Mesendoderm (in vitro differentiated cells): ENCODE measurements at regions not wholly inside any gene's neighbourhood (a gene's known extent, or its start where the extent isn't known, plus 50 kb on each side); places are given as distances from the start of the nearest gene placed in this dataset.
A peak's percentile ranks its signal among the peaks of the same experiment; 100 is the strongest.

Experiments
- DNase-seq: peaks from one replicate; pipeline ENCODE4 v3.0.0; 2013
- H2AK5ac ChIP-seq: 2 replicates; pipeline ENCODE4 v1.6.1; 2013; ENCODE audit warnings: low read length, inconsistent platforms
- H2BK120ac ChIP-seq: 2 replicates; pipeline ENCODE4 v1.6.1; 2013; ENCODE audit warnings: low read depth, mild to moderate bottlenecking, low read length, moderate library complexity, mixed read lengths
- H2BK15ac ChIP-seq: replicated peaks from 2 replicates; pipeline ENCODE4 v1.6.1; 2013; ENCODE audit warnings: low read depth, mild to moderate bottlenecking, moderate library complexity
- H2BK5ac ChIP-seq: 2 replicates; pipeline ENCODE4 v1.6.1; 2013; ENCODE audit warnings: low read length, inconsistent platforms
- H3K18ac ChIP-seq: 2 replicates; pipeline ENCODE4 v1.6.1; 2013; ENCODE audit warnings: mild to moderate bottlenecking, low read length, mixed read lengths
- H3K23ac ChIP-seq: one replicate; pipeline ENCODE4 v1.6.1; 2013; ENCODE audit warnings: low read length
- H3K27ac ChIP-seq: 2 replicates; pipeline ENCODE4 v1.5.1; 2013; ENCODE audit warnings: low read depth, mild to moderate bottlenecking, inconsistent platforms, low read length, moderate library complexity
- H3K27me3 ChIP-seq: 2 replicates; pipeline ENCODE4 v1.6.1; 2013; ENCODE audit warnings: low read length, control low read depth, mild to moderate bottlenecking, inconsistent platforms; ENCODE audit not compliant: insufficient read depth, poor library complexity
- H3K36me3 ChIP-seq: 2 replicates; pipeline ENCODE4 v1.6.1; 2013; ENCODE audit warnings: low read length, inconsistent platforms; ENCODE audit not compliant: control insufficient read depth, insufficient read depth
- H3K4ac ChIP-seq: one replicate; pipeline ENCODE4 v1.6.1; 2013; ENCODE audit warnings: low read depth, mild to moderate bottlenecking, low read length, moderate library complexity
- H3K4me1 ChIP-seq: 2 replicates; pipeline ENCODE4 v1.6.1; 2013; ENCODE audit warnings: low read depth, low read length, inconsistent platforms; ENCODE audit not compliant: control insufficient read depth
- H3K4me2 ChIP-seq: 2 replicates; pipeline ENCODE4 v1.6.1; 2013; ENCODE audit warnings: low read length
- H3K4me3 ChIP-seq: 2 replicates; pipeline ENCODE4 v1.5.1; 2013; ENCODE audit warnings: mild to moderate bottlenecking, low read length
- H3K56ac ChIP-seq: one replicate; pipeline ENCODE4 v1.6.1; 2013; ENCODE audit warnings: low read length
- H3K79me1 ChIP-seq: 2 replicates; pipeline ENCODE4 v1.6.1; 2013; ENCODE audit warnings: low read length, inconsistent platforms
- H3K79me2 ChIP-seq: 2 replicates; pipeline ENCODE4 v1.6.1; 2013; ENCODE audit warnings: mild to moderate bottlenecking, low read length; ENCODE audit not compliant: control insufficient read depth, insufficient read depth
- H3K9ac ChIP-seq: 2 replicates; pipeline ENCODE4 v1.6.1; 2013; ENCODE audit warnings: low read length, inconsistent platforms
- H4K5ac ChIP-seq: one replicate; pipeline ENCODE4 v1.6.1; 2013; ENCODE audit warnings: low read length
- H4K8ac ChIP-seq: one replicate; pipeline ENCODE4 v1.6.1; 2013; ENCODE audit warnings: low read depth, mild to moderate bottlenecking, control low read depth, low read length, moderate library complexity
- WGBS: extraction: QIAGEN DNeasy Blood & Tissue Kit; methylation state at CpG from one replicate; pipeline ENCODE4 v1.1.7; 2013; ENCODE audit warnings: low lambda C conversion rate, missing lambda C conversion rate; ENCODE audit not compliant: insufficient coverage; ENCODE audit errors: extremely low coverage; 5-methylcytosine and 5-hydroxymethylcytosine counted together

DNA sequence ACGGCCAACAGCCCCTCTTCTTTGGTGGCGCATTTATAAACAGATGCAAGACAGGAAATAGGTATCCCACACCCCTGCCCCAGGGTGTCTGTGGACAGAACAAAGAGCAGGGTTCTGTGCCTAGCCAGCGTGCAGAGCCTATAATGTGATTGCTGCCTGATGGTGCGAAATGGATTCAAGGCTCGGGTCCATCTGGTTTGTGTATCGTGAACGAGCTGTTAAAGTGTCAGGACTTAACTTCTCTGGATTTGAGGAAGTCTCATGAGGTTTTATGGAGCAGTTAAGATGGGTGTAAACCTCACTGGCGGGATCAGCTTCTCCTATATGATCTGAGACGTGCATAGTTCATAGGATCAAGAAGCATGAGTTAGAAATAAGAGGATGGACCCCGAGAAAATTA is 388.7 kb upstream of the TBX3 start:
- Histone ChIP-seq H3K56ac (no peak overlapping the region), H3K4ac (no peak overlapping the region), H2BK5ac (no peak overlapping the region), H3K4me1 (no peaks in the 10 kb centered on the region), H3K79me1 (no peaks in the 10 kb centered on the region), H3K9ac (no peak overlapping the region), H3K79me2 (no peaks in the 10 kb centered on the region), H3K27ac (no peak overlapping the region), H3K4me2 (no peak overlapping the region), H2BK120ac (no peak overlapping the region), H3K36me3 (no peaks in the 10 kb centered on the region), H2BK15ac (no peak overlapping the region), H4K8ac (no peak overlapping the region), H3K18ac (no peak overlapping the region), H4K5ac (no peak overlapping the region), H3K4me3 (no peak overlapping the region), H2AK5ac (no peak overlapping the region), H3K27me3 (no peaks in the 10 kb centered on the region), H3K23ac (no peak overlapping the region)
- no CpG with 5 or more reads among the region's 10 CpGs for WGBS
- DNase-seq: peak; percentile 58

DNA sequence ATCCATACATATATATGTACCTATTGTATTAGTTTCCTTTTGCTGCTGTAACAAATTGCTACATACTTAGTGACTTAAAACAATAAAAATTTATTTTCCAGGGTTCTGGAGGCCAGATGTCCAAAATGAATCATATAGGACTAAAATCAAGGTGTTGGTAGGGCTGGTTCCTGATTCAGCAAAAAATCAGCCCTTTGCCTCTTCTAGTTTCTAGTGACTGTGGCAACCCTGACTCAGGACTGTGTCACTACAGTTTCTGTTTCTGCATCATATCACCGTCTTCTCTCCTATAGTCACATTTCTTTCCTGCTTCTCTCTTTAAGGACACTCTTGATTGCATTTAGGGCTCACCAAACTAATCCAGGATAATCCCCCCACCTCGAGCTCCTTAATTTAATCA is 386.3 kb upstream of the TBX3 start:
- no peak overlapping the region for H3K4me3 ChIP-seq
- H3K23ac ChIP-seq: no peak overlapping the region
- H3K56ac ChIP-seq: no peak overlapping the region
- H3K4me2 ChIP-seq: no peak overlapping the region
- H3K36me3 ChIP-seq: no peaks in the 10 kb centered on the region
- no peak overlapping the region for H3K27ac ChIP-seq
- H3K79me1 ChIP-seq: no peaks in the 10 kb centered on the region
- no peak overlapping the region for H2BK15ac ChIP-seq
- H4K5ac ChIP-seq: no peak overlapping the region
- no peaks in the 10 kb centered on the region for H3K4me1 ChIP-seq
- no CpG with 5 or more reads among the region's 2 CpGs for WGBS
- no peak overlapping the region for H2AK5ac ChIP-seq
- no peak overlapping the region for H3K9ac ChIP-seq
- H3K4ac ChIP-seq: no peak overlapping the region
- no peaks in the 10 kb centered on the region for H3K27me3 ChIP-seq
- no peak overlapping the region for H2BK5ac ChIP-seq
- H4K8ac ChIP-seq: no peak overlapping the region
- no peak overlapping the region for H3K18ac ChIP-seq
- H3K79me2 ChIP-seq: no peaks in the 10 kb centered on the region
- H2BK120ac ChIP-seq: no peak overlapping the region
- DNase-seq: no peak

DNA sequence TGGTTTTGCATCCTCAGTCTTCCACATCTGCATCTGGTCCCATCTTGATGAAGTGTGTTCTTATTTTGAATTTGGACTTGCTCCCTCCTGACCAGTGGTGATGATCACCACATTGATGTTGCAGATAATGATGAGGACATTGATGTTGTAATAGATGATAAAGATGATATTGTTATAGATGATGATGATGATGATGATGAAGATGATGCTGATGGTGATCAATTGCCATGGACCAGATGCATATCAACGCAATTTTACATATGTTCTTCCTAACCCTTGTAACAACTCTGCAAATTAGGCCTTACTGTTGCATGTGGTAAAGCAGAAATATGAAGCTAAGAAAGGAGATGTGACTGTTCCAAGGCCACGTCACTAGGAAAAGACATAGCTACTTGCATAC is 380.3 kb upstream of the TBX3 start:
- no peak overlapping the region for H3K9ac ChIP-seq
- no peak overlapping the region for H3K4ac ChIP-seq
- H3K27ac ChIP-seq: no peak overlapping the region
- no peak overlapping the region for H3K4me2 ChIP-seq
- H3K4me1 ChIP-seq: no peaks in the 10 kb centered on the region
- H3K18ac ChIP-seq: no peak overlapping the region
- DNase-seq: no peak
- no peak overlapping the region for H2AK5ac ChIP-seq
- no peak overlapping the region for H2BK120ac ChIP-seq
- no peak overlapping the region for H2BK15ac ChIP-seq
- H3K56ac ChIP-seq: no peak overlapping the region
- H3K36me3 ChIP-seq: no peaks in the 10 kb centered on the region
- no CpG with 5 or more reads among the region's 2 CpGs for WGBS
- no peak overlapping the region for H4K5ac ChIP-seq
- H3K27me3 ChIP-seq: no peaks in the 10 kb centered on the region
- H3K79me2 ChIP-seq: no peaks in the 10 kb centered on the region
- no peak overlapping the region for H3K23ac ChIP-seq
- no peak overlapping the region for H4K8ac ChIP-seq
- no peaks in the 10 kb centered on the region for H3K79me1 ChIP-seq
- H3K4me3 ChIP-seq: no peak overlapping the region
- H2BK5ac ChIP-seq: no peak overlapping the region

DNA sequence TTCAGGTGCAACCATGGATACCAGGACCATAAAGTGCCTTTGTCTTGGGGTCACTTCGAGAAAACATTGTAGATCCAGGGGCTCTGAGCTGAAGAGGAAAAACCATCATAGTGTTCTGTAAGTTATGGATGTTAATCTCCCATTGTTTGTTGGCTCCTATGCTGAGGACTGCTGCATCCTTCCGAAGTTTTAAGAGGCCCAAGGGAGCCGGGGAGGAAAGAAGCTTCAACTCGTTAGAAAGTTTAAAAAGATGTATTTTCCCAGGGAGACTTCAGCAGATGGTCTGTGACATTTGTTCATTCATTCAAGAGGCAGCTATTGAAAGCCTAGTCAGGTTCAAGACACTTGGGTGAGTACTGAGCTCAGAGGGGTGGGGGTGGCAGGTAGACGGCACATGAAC is 378.8 kb upstream of the TBX3 start:
- Histone ChIP-seq H3K4ac (no peak overlapping the region), H3K23ac (no peak overlapping the region), H3K9ac (no peak overlapping the region), H3K4me1 (no peaks in the 10 kb centered on the region), H2BK120ac (no peak overlapping the region), H3K27me3 (no peaks in the 10 kb centered on the region), H3K27ac (no peak overlapping the region), H2BK15ac (no peak overlapping the region), H3K4me2 (no peak overlapping the region), H3K36me3 (no peaks in the 10 kb centered on the region), H3K4me3 (no peak overlapping the region), H3K56ac (no peak overlapping the region), H3K18ac (no peak overlapping the region), H2AK5ac (no peak overlapping the region), H4K5ac (no peak overlapping the region), H3K79me2 (no peaks in the 10 kb centered on the region), H3K79me1 (no peaks in the 10 kb centered on the region), H2BK5ac (no peak overlapping the region), H4K8ac (no peak overlapping the region)
- no CpG with 5 or more reads among the region's 5 CpGs for WGBS
- no peak for DNase-seq

DNA sequence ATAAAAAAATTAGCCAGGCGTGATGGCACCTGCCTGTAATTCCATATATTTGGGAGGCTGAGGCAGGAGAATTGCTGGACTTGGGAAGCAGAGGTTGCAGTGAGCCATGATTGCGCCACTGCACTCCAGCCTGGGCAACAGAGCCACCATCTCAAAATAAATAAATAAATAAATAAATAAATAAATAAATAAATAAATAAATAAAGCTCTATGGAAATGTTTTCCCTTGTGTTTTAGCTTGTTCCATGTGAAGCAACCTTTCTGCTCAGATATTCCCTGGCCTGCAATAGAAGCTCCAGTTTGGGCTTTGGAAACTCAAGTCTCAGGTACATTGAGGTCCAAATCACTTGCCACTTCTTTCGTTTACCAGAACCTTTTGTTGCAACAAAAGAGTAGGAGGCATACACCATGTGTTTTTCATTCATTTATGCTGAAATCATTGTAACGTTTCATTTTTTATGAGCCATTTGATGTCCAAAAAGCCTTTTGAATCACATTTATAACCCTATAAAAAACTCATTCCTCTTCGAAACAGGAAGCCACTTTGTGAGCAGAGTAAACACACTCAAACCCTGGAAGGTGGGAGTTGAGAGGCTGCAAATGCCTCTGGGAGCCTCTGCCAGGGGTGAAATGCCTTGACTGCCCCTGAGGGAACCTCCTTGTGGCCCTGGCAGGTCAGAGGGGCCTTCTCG is 376.6 kb upstream of the TBX3 start:
- H4K5ac ChIP-seq: no peak overlapping the region
- H3K27me3 ChIP-seq: no peaks in the 10 kb centered on the region
- no peak overlapping the region for H2BK120ac ChIP-seq
- no CpG with 5 or more reads among the region's 6 CpGs for WGBS
- no peaks in the 10 kb centered on the region for H3K79me2 ChIP-seq
- no peak overlapping the region for H3K4me2 ChIP-seq
- H3K79me1 ChIP-seq: no peaks in the 10 kb centered on the region
- no peak overlapping the region for H3K18ac ChIP-seq
- no peak overlapping the region for H3K4me3 ChIP-seq
- no peaks in the 10 kb centered on the region for H3K4me1 ChIP-seq
- no peak for DNase-seq
- no peaks in the 10 kb centered on the region for H3K36me3 ChIP-seq
- no peak overlapping the region for H3K4ac ChIP-seq
- H4K8ac ChIP-seq: no peak overlapping the region
- no peak overlapping the region for H3K27ac ChIP-seq
- H2AK5ac ChIP-seq: no peak overlapping the region
- H3K56ac ChIP-seq: no peak overlapping the region
- no peak overlapping the region for H3K23ac ChIP-seq
- no peak overlapping the region for H2BK15ac ChIP-seq
- H2BK5ac ChIP-seq: no peak overlapping the region
- H3K9ac ChIP-seq: no peak overlapping the region

DNA sequence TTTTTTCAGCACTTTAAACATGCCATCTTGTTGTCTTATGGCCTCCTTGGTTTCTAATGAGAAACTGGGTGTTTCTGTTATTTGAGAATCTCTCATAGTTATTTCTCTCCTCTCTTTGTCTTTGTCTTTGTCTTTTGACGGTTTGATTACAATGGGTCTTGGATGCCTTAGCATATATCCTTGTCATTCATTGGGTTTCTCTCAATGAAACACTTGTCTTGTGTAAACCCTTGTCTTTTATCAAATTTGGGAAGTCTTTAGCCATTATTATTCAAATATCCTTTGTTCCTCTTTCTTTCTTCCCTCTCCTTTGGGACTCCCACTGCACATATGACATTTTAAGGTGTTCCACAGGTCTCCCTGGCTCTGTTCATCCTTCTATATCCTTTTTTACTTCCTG is 373.5 kb upstream of the TBX3 start:
- Histone ChIP-seq H4K5ac (no peak overlapping the region), H3K18ac (no peak overlapping the region), H3K9ac (no peak overlapping the region), H4K8ac (no peak overlapping the region), H3K79me2 (no peaks in the 10 kb centered on the region), H2BK5ac (no peak overlapping the region), H3K4me1 (no peaks in the 10 kb centered on the region), H2BK15ac (no peak overlapping the region), H3K36me3 (no peaks in the 10 kb centered on the region), H3K4me2 (no peak overlapping the region), H3K56ac (no peak overlapping the region), H3K4ac (no peak overlapping the region), H3K23ac (no peak overlapping the region), H3K79me1 (no peaks in the 10 kb centered on the region), H2AK5ac (no peak overlapping the region), H3K27me3 (no peaks in the 10 kb centered on the region), H3K4me3 (no peak overlapping the region), H2BK120ac (no peak overlapping the region), H3K27ac (no peak overlapping the region)
- DNase-seq: no peak
- WGBS: no CpG with 5 or more reads among the region's 1 CpG
